ENCODE measurements at regions not wholly inside any gene's neighbourhood (a gene's known extent, or its start where the extent isn't known, plus 50 kb on each side); places are given as distances from the start of the nearest gene placed in this dataset.

GRCh38 chr5:118060833-118061232, 927.5 kb downstream of the DTWD2 start:
- no peak for DNase-seq (ENCODE audit: low read depth in 2 of 2)

- DNase-seq (ENCODE audit: low read depth in 2 of 2): no peak
Observed at GRCh38 chr5:118052503-118052902, 935.8 kb downstream of the DTWD2 start.

- no peak for DNase-seq (ENCODE audit: low read depth in 2 of 2)
Observed at GRCh38 chr5:118044169-118044568, 944.2 kb downstream of the DTWD2 start.

- DNase-seq (ENCODE audit: low read depth in 2 of 2): no peak
Observed at GRCh38 chr5:118043531-118043930, 944.8 kb downstream of the DTWD2 start.

GRCh38 chr5:118042076-118042475, 946.3 kb downstream of the DTWD2 start:
- no peak for DNase-seq (ENCODE audit: low read depth in 2 of 2)

- no peak for DNase-seq (ENCODE audit: low read depth in 2 of 2)
Observed at GRCh38 chr5:118040496-118040895, 947.9 kb downstream of the DTWD2 start.

- DNase-seq (ENCODE audit: low read depth in 2 of 2): no peak
Observed at GRCh38 chr5:118033686-118034338, 954.5 kb downstream of the DTWD2 start.

GRCh38 chr5:118029807-118030206, 958.5 kb downstream of the DTWD2 start:
- no peak for DNase-seq (ENCODE audit: low read depth in 2 of 2)

- DNase-seq (ENCODE audit: low read depth in 2 of 2): no peak
Observed at GRCh38 chr5:118022062-118022461, 966.3 kb downstream of the DTWD2 start.

- DNase-seq (ENCODE audit: low read depth in 2 of 2): no peak
Observed at GRCh38 chr5:118017536-118017935, 970.8 kb downstream of the DTWD2 start.

GRCh38 chr5:118016396-118016795, 972.0 kb downstream of the DTWD2 start:
- DNase-seq (ENCODE audit: low read depth in 2 of 2): no peak

GRCh38 chr5:118015511-118015910, 972.8 kb downstream of the DTWD2 start:
- DNase-seq (ENCODE audit: low read depth in 2 of 2): no peak

GRCh38 chr5:118009741-118010297, 978.5 kb downstream of the DTWD2 start:
- DNase-seq (ENCODE audit: low read depth in 2 of 2): no peak

- no peak for DNase-seq (ENCODE audit: low read depth in 2 of 2)
Observed at GRCh38 chr5:118008779-118009178, 979.6 kb downstream of the DTWD2 start.

- DNase-seq (ENCODE audit: low read depth in 2 of 2): no peak
Observed at GRCh38 chr5:118007262-118007661, 981.1 kb downstream of the DTWD2 start.

- no peak for DNase-seq (ENCODE audit: low read depth in 2 of 2)
Observed at GRCh38 chr5:118006219-118006618, 982.1 kb downstream of the DTWD2 start.

- no peak for DNase-seq (ENCODE audit: low read depth in 2 of 2)
Observed at GRCh38 chr5:117999939-118000549, 988.3 kb downstream of the DTWD2 start.

- no peak for DNase-seq (ENCODE audit: low read depth in 2 of 2)
Observed at GRCh38 chr5:117982691-117983090, 1005.7 kb downstream of the DTWD2 start.

- DNase-seq (ENCODE audit: low read depth in 2 of 2): no peak
Observed at GRCh38 chr5:117973785-117974184, 1014.6 kb downstream of the DTWD2 start.

GRCh38 chr5:117955831-117956230, 1032.5 kb downstream of the DTWD2 start:
- no peak for DNase-seq (ENCODE audit: low read depth in 2 of 2)

GRCh38 chr5:117954331-117954730, 1034.0 kb downstream of the DTWD2 start:
- no peak for DNase-seq (ENCODE audit: low read depth in 2 of 2)

- no peak for DNase-seq (ENCODE audit: low read depth in 2 of 2)
Observed at GRCh38 chr5:117953272-117953671, 1035.1 kb downstream of the DTWD2 start.

GRCh38 chr5:117947836-117948235, 1040.5 kb downstream of the DTWD2 start:
- no peak for DNase-seq (ENCODE audit: low read depth in 2 of 2)

Data from stimulated activated CD8-positive, alpha-beta memory T cell treated with anti-CD3 and anti-CD28 coated beads, Interleukin-7, amount 100 ng/mL, for 4 hours (primary cell).